Body of pancreas (tissue), 4 donors: ENCODE measurements at regions not wholly inside any gene's neighbourhood (a gene's known extent, or its start where the extent isn't known, plus 50 kb on each side); places are given as distances from the start of the nearest gene placed in this dataset.

Source experiments
- CTCF ChIP-seq, 7 experiments: fragments of 450-650 bp in 4 of 7; fragments of 200-600 bp in 3 of 7; sonication (generic) in 3 of 7; IDR thresholded peaks; one replicate each; pipeline ENCODE4 v1.5.1; 2016 to 2019; ENCODE audit warnings: antibody characterized with exemption in 7 of 7
- POLR2A ChIP-seq, 3 donors: fragments of 450-650 bp; IDR thresholded peaks; one replicate each; pipeline ENCODE4 v1.6.1; 2016; ENCODE audit warnings: antibody characterized with exemption in 3 of 3, mild to moderate bottlenecking in 2 of 3

GRCh38 chr5:71894091-71894490 lies 175.0 kb downstream of the CARTPT start:
- TF ChIP-seq CTCF (IDR thresholded peaks at IDR 0.05), result no peak
- TF ChIP-seq POLR2A (IDR thresholded peaks at IDR 0.05), result no peak
